ENCODE measurements at regions not wholly inside any gene's neighbourhood (a gene's known extent, or its start where the extent isn't known, plus 50 kb on each side); places are given as distances from the start of the nearest gene placed in this dataset.
A peak's percentile ranks its signal among the peaks of the same experiment; 100 is the strongest.
"Not testable (repeated sequence)": the region's sequence is repeated elsewhere in the genome, so short reads cannot be mapped to it uniquely, and the experiment has no call there.

DNA sequence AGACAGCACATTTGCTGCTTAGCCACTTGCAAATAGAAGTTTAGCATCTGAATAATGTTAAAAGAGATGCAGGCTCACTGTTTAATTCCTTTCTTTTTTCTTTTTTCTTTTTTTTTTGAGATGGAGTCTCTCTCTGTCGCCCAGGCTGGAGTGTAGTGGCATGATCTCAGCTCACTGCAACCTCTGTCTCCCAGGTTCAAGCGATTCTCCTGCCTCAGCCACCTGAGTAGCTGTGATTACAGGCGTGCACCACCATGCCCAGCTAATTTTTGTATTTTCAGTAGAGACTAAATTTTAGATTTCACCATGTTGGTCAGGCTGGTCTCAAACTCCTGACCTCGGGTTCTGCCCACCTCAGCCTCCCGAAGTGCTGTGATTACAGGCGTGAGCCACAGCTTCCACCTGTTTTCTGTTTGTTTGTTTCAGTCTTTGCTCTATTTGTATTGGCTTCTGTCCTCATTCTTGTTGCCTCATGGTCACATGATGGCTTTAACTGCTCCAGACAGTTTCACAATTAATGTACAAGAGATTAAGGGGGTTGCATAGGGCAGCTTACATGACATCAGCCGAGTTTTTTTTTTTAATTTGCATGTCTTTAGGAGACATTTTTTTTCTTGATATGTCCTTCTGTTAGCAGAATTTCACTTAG is 153.1 kb upstream of the PCDH9 start:
- not testable (repeated sequence) for DNase-seq

DNA sequence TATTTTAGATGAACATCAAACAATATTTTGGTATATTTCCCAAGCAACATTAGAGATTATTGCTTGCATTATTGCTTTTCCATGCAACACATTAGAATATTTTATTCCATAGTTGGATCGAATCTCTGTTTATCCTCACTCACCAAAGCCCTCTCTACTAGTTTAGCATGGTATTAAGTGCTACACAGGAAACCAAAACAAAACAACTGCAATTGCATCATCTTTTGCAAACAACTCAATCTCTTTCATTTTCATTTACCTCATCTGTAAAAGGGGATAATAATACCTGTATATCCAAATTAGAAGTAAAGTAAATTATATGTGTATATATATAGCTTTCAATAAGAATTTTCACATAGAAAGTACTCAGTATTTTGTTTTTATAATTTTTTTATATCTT is 147.8 kb upstream of the PCDH9 start:
- DNase-seq: no peak

DNA sequence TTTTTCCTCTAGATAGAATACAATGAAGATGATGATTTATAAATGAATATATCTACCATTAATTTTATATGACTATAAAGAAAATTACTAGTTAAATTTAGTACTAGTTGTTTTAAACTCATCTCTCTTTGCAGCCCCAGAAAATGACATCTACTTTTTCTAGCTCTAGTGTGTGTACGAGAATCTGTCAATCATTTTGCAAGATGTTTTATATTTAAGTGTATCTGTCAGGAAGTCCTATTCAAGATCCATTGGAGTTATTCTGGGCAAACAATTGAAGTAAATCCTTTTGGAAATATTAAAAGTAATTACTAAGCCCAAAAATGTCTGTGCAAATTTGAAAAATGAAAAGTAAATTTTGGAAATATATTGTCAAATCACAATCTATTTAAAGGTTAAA is 144.3 kb upstream of the PCDH9 start:
- DNase-seq: no peak

DNA sequence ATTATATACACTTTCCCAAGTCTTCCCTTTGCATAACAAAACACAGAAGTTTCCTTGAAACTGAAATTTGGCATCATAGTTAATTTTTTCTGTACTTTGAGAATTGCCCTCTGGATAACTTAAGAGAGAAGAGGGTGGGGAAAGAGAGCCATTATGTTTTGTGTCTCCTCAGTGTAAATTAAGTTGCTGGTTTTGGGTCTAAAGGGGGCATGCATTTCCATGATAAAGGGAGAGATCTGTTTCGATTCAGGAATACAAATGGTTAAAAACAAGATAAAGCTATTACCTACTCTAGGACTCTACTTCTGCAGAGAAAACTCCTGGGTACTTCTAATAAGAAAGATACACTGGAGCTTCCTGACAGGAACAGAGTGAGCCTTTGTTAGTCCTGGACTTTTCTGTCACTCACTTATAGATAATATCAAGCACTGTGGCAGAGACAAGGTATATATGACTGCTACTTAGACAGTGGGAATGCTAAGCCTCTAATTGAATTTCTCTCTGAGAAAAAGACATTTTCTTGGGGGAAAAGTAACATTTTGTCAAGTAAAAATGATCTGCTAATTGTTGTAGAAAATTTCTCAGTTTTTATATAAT is 142.8 kb upstream of the PCDH9 start:
- no peak for DNase-seq

DNA sequence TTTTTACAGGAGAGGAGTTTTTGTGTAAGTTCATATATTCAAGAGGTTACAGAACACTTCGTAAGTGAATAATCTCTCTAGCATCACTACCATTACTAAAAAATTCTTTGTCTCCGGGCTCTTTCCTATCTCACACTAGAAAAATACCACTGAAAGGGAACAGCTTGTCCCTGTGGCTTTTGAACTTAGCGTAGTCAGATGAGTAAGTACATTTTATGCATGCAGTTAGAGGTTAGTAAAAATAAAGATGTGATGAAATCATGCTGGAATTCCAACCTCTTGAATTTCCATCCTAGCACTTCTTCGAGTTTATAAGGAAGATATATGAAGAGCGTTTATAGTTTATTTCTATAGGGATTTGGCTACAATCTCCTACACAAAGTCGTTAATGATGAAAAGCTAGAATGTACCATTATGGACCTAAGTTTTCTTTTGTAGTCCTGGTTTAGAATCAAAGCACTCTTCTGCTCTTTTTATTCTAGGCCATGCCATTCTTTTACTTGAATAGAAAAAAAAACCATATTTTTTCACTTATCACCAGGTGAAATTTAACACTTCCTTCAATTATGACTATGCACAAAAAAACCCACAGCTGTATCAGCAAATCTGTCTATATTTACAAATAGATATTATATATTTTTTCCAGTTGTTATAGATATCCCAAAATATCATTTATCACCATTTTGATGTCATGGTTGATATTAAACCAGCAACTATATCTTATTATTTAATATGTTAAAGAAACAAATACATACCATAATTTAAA is 139.9 kb upstream of the PCDH9 start:
- DNase-seq: peak; percentile 24

DNA sequence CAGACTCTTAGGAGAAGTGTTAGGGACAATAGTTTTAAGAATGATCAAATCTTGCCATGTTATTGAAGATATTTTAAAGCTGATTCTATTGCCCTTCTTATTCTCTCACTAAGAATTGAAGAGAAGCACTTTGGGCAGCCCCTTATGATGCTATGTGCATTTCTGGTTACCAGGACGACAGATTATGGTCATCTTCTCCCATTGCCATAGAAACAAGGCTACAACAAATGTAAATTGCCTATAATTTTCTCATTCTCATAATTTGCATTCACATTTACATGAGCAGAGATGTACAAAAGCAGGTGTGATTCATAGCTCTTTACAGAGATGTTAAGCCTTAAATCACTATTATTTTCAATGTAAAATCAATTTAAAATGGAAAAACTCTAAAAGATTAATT is 137.3 kb upstream of the PCDH9 start:
- no peak for DNase-seq

DNA sequence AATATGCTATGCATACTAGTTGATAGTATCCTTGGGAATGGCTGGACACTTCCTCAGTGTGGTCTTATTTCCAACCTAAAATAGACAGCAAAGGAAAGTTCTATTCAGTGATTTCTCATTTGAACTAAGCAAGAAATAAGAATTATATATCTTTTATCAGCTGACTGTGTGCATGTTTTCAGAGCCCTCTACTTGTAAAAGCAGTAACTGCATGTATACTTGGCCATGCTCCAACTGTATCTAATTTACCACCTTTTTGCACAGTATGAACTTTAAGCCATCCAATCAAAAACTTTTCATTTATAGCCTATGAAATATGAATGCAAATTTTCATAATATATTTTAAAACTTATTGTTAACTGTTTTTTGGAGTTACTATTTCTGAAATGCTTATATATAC is 136.4 kb upstream of the PCDH9 start:
- no peak for DNase-seq

DNA sequence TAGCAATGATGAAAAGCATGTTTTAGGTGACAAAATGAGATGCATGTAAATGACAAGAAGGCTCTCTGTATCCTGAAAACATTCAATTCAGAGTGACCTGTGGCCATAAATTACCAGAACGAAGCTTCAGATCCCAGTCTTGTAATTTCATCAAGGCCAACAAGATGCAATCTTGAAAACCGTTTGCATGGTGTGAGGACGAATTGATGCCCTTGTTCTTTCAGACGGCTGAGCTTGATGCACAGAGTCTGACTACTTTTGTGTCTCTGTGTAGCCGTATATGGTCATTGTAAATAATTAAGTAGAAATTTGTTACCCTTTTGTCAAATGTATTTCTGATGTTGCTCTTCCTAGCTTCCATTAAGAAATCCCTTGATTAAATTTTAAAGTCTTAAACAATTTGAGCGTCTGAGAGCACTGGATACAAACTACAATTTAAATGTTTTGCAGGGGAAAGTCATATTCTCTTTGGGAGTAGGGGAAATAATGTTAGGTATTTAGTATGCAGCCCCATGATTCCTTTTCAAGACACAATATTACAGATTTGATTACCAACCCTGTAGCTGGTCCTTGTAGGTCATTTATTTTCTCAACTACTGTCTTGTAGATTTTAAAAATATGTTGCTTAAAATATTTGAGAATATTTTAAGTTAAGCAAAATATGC is 125.8 kb upstream of the PCDH9 start:
- DNase-seq: no peak

DNA sequence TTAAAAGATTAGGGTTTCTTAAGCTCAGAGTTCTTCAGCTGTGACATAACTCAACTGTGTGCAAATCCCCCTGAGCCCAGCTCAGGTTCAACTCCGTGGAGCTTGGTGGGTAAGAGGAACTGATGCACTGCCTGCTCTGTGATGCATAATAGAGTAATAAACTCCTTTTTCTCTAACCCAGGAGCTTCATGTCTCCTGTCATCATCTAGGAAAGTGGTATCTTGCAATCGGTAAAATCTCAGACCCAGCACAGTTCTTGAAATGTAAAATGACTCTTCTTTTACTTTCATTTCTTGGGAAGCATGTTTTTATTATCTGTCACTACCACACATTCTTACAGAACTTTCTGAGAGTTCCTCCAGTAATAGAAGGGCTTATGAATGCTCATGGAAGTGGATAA is 123.8 kb upstream of the PCDH9 start:
- DNase-seq: no peak

DNA sequence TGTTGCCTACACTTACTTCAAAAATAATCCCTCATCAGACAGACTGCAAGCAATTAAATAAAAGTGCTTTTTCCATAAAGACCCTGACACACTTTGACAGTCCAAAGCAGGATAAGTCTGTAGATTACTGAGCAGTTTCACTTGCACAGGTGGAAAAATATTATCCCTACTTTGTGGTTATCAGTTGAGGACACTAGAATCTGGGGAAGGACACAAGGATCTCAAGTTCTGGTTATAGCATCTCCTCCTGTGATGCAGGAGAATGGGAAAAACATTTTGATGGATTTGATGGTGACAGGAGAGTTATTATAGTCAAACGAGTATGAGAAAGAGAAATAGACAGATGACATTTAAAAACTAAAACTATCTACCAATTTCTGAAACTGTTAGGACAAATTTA is 122.9 kb upstream of the PCDH9 start:
- DNase-seq: no peak

DNA sequence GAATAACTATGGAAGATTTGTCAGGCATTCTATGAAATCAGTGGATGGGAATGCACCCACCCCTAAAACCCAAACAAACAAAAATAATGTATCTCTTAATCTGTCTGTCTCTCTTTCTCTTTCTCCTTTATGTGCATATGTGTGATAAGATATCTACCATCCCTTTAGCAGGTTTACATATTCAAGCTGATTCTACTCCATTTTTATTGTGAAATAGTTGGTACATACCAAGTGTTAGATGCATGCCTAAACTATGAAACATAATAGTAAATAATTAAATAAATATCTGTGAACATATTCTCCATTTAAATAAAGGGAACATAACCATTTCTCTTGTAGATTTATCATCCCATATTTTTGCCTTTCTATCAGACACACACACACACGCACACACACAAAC is 121.8 kb upstream of the PCDH9 start:
- no peak for DNase-seq

DNA sequence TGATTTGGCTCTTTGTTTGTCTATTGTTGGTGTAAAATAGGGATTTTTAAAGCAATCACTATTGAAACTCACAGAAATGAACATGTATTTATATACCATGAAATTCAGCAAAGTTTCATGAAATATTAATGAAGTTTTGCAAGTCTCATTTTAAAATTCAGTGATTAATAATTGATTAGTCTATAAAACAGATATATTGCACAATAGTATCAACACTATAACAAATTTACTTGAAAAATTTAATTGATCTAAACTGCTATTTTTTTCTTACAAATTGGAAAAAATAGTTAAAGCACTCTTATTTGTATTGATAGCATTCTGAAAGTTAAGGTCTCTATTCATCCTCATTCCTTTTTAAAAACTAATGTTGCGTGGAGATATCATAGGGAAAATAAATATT is 121.0 kb upstream of the PCDH9 start:
- no peak for DNase-seq

DNA sequence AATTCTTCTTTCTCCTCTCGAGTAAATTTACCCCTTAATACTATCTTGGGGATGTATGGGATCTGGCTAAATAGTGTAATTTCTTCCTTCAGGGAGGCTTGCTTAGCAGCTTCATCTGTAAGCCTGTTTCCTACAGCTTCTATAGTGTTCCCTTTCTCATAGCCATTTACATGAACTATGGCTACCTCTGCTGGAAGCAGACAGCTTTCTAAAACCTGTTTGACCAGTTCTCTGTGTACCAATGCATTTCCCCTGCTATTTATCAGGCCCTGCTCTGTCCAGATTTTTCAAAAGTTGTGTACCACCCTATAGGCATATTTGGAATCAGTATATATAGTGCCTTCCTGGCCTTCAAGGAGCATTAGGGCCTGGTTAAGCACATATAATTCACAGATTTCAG is 113.6 kb upstream of the PCDH9 start:
- DNase-seq: no peak

DNA sequence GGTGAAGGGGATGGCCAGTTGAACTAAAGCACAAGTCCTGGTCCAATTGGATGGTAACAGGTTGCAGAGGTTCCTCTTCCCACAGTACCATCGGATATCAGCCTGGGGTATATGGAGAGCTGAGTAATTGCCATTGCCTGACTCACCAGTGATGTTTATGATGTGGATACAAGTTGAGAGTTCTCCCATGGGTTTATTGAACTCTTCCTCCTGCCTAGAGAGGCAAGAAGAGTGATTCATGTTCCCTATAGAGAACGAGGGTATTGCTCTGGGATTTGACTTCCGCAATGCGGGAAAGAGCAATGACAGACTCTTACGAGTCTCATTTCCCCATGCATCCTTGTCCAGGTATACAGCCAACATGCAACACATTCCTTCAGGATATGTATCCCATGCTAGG is 111.3 kb upstream of the PCDH9 start:
- no peak for DNase-seq

DNA sequence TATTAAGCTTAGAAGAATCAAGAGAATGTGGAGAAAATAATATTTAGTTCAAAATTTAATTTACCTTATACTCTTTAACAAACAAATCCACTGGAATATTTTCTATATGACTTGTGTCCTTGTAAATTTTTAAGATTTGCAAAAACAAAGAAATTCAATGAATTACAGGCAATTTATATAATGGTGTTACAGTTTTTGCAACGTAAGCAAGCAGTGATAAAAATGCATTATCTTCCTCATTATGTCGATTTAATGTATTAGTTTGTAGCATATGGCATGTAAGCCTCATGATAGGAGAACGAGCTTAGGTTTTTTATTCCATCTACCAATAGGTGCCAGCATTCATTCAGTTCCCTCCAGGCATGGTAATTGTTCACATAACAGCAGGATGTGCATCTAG is 100.0 kb upstream of the PCDH9 start:
- no peak for DNase-seq

DNA sequence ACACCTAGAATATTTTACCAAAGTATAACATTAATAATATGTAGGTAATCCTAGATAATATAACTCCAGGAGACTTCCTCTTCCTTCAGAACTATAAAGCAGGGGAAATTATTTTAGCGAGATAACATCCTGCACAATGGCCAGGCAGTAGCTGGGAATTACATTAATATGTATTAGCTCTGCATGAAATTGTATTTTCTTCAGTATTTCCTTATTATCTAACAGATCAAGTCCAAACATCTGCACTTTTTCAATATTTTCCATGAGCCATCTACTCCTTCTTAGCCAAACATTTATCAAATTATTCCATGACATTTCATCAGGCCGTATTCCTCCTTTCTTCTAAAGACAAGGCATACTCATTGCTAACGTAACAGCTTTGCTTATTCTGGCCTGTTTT is 98.8 kb upstream of the PCDH9 start:
- DNase-seq: no peak

DNA sequence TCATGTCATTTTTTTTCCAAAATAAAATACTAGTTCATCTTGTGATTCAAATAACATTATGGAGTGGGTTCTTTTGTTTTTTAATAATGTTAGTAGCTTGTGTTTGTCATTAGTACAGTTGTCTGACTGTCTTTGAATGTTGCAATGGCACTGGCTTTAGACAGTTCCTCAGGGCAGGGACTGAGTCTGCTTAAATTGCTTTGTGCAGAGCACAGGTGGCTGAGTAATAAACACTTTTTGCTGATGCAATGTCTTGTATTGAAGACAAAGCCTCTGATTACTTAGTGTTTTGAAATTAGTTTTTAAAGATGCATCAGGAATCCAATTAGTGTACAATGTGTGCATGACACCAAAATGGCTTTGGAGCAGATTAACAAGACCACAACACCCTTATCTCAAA is 88.7 kb upstream of the PCDH9 start:
- no peak for DNase-seq

DNA sequence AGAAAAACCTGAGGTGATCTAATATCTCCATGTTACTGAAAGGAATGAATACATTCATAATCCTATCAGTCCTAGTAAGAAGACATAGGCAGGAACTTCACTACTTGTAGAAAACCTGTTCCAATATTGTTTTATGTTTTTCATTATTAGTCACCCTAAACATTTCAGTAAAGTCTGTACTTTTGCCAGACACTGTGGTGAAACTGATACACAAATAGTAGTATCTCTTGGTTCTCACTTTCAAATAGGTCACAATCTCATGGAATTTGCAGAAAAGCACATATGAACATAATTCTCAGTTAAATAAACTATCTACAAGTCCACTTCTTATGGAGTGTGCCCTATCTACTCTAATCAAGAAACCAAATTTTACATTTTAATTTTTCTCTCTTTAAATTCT is 88.3 kb upstream of the PCDH9 start:
- no peak for DNase-seq

DNA sequence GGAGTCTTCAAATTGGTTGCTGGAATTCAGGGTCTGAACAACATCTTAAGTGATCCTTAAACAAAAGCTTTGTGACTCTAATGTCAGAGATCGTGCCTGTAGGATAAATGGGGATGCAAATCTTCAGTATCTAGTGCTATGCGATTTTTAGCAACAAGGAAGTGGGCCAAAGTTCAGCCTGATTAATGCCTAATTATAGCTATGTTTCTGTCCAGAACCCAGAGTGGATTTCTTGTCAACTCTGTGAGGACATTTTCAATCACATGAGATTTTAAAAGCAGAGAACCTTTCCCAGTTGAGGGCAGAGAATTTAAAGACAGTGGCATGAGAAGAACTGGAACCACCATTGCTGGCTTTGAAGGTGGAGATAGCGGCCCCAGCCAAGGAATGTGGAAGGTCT is 84.3 kb upstream of the PCDH9 start:
- DNase-seq: no peak

DNA sequence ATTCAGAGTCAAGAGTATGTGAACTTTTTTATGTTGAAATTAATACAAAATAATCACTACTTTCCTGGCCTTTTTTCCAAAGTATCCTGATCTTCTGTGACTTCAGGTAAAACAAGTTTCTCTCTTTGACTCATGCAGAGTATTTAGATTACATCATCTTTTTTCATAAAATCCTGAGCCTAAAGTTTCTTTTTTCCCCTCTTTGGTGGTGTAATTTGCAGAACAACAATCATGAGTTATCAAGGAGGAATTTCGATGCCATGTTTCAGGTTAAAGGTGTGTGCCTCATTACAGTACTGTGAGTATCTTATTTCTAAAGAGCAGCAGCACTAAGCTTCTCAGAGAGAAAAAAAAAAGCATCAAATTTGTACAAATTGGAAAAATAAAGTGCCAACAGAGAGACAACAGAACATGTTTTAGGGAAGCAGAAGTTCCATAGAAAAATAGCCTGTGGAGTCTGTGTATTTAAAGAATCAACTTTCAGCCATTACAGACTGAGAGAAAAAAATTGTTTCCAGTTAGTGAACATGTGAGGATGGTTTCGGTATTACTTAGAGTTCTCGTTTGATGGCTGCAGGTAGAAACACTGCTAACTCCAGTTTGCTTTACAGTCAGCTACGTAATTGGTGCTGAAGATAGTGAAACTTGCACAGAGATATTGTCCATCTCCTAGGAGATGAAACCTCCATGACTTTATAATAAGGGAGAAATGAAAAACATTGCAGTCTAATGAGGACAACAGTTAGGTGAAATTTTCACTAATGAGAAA is 78.1 kb upstream of the PCDH9 start:
- DNase-seq: no peak

DNA sequence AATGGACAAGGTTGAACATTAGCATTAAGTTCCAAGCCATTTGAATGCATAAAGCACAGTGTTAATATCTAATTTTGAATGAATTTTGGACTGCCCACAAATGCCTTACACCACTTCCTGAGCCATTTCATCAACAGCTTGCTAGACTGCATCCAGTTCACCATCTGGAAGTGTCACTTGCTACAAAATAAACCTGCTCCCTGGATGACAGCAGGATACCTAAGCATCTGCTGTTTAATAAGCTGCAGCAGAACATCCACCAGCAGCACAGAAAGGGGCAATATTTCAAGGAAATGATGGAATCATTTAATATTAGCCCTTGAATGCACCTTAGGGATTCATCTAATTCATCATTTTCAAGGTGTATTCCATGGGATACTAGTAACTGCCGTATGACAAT is 76.6 kb upstream of the PCDH9 start:
- DNase-seq: no peak

DNA sequence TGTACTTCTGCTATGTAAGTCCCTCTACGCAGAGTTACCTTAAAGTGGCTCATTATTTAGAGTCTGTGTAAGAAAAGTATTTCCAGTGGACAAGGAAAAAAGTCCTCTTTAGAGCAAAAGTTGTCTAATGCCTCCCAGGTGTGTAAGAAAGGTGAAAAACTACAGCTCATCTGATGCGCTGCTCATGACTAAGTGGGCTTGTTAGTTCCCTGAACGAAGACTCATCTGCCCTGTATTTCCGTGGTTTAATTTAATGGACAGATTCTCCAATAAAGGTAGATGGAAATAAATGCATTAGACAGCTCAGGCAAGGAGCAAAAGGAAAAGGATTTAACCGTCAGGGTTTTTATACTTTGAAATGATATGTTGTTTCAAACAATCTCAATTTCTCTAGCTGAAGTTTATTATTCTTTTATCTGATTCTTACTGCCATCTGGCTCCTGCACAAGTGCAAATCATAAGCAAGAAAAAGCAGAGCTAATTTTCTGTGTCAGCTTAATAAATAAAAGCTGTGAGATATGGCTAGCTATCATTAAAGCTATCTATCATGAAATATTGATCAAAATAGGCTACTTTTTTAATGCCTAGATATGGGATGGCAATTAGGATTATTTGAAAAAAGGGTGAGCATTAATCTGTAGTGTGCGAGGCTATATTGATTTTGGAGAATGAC is 73.7 kb upstream of the PCDH9 start:
- no peak for DNase-seq

DNA sequence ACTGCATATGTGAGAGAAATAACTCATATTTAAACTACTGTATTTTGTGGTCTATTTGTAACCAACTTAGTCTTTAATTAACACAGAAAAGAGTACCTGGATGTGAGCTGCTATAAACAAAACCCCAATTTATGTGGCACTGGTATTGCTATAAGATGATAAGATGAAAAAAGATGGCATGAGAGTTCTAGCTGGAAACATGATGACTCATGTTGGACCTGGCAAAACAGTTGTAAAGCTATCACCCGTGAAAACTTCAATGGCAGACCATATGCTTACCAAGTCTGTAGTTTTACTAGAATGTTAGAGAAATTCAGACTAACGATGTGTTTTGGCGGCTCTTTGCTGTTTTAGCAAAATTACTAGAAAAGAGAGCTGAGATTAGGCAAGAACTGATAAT is 69.6 kb upstream of the PCDH9 start:
- no peak for DNase-seq

All from amniotic stem cell (primary cell).